Putamen (tissue), 1 donor: ENCODE measurements at regions not wholly inside any gene's neighbourhood (a gene's known extent, or its start where the extent isn't known, plus 50 kb on each side); places are given as distances from the start of the nearest gene placed in this dataset.

Experiments
- DNase-seq: peaks from one replicate; pipeline ENCODE4 v3.0.0-alpha.2; 2016; ENCODE audit warnings: low spot score

- DNase-seq: no peak
These were observed 285.1 kb upstream of the ADARB2 start for GRCh38 chr10:2022401-2022800.

- no peak for DNase-seq
These were observed 283.5 kb upstream of the ADARB2 start for GRCh38 chr10:2020836-2021235.

GRCh38 chr10:2019803-2020202, 282.5 kb upstream of the ADARB2 start:
- DNase-seq: no peak

- no peak for DNase-seq
These were observed 282.0 kb upstream of the ADARB2 start for GRCh38 chr10:2019281-2019680.

GRCh38 chr10:2014541-2014940, 277.2 kb upstream of the ADARB2 start:
- DNase-seq: no peak

GRCh38 chr10:2012209-2012608, 274.9 kb upstream of the ADARB2 start:
- no peak for DNase-seq

- no peak for DNase-seq
These were observed 273.9 kb upstream of the ADARB2 start for GRCh38 chr10:2011106-2011716.

- no peak for DNase-seq
These were observed 268.2 kb upstream of the ADARB2 start for GRCh38 chr10:2005546-2005945.

GRCh38 chr10:1992930-1993329, 255.6 kb upstream of the ADARB2 start:
- no peak for DNase-seq

GRCh38 chr10:1989090-1989489, 251.8 kb upstream of the ADARB2 start:
- DNase-seq: no peak

- no peak for DNase-seq
These were observed 244.7 kb upstream of the ADARB2 start for GRCh38 chr10:1981976-1982375.

- no peak for DNase-seq
These were observed 243.1 kb upstream of the ADARB2 start for GRCh38 chr10:1980459-1980858.

GRCh38 chr10:1978584-1978983, 241.3 kb upstream of the ADARB2 start:
- no peak for DNase-seq

GRCh38 chr10:1977461-1977860, 240.1 kb upstream of the ADARB2 start:
- DNase-seq: no peak

- DNase-seq: no peak
These were observed 235.1 kb upstream of the ADARB2 start for GRCh38 chr10:1972406-1972805.

GRCh38 chr10:1968257-1969033, 231.1 kb upstream of the ADARB2 start:
- DNase-seq: no peak

- no peak for DNase-seq
These were observed 229.5 kb upstream of the ADARB2 start for GRCh38 chr10:1966712-1967376.

GRCh38 chr10:1964476-1964875, 227.2 kb upstream of the ADARB2 start:
- DNase-seq: no peak

GRCh38 chr10:1963341-1963740, 226.0 kb upstream of the ADARB2 start:
- DNase-seq: no peak

GRCh38 chr10:1961989-1962388, 224.7 kb upstream of the ADARB2 start:
- no peak for DNase-seq

GRCh38 chr10:1960982-1961381, 223.7 kb upstream of the ADARB2 start:
- no peak for DNase-seq

GRCh38 chr10:1957057-1957456, 219.7 kb upstream of the ADARB2 start:
- DNase-seq: no peak

- DNase-seq: no peak
These were observed 217.0 kb upstream of the ADARB2 start for GRCh38 chr10:1954300-1954699.
